ENCODE measurements at regions not wholly inside any gene's neighbourhood (a gene's known extent, or its start where the extent isn't known, plus 50 kb on each side); places are given as distances from the start of the nearest gene placed in this dataset.

DNA sequence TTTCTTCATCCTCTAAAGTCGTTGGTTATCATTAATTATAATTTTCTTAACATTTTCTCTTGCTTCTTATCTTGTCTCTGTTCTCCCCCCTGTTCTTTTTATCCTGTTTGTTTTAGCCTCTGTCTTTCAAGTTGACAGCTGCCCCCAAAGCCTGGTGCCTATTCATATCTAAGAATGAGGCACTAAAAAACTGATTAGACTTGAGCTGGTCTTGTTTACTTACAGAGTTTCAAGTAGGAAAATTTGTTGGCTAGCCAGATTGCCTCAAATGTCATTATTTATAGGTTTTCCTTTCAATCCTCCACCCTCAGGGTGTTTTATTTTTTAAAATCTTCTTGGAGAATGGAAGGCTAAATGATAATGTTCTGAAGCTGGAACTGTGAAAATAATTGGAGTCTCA, 236.0 kb downstream of the UTP18 start:
- intact Hi-C loops (cut with DNase I, micrococcal nuclease), result no loop called here
- ChIA-PET CTCF (interaction anchor here (0.7 kb wide), 1 partner anchor 145 kb away, joined by 3 read pairs; no protein-coding TSS in a partner anchor), POLR2A (no interaction called here)
- H3K36me3 Mint-ChIP-seq (ENCODE audit: low read depth), result no peaks in the 10 kb centered on the region
- no peak overlapping the region for H3K4me3 Mint-ChIP-seq
- H3K9me3 Mint-ChIP-seq (ENCODE audit: low read depth), result no peaks in the 10 kb centered on the region
- no peak for ATAC-seq
- no peak overlapping the region for H3K27ac Mint-ChIP-seq
- no peaks in the 10 kb centered on the region for H3K4me1 Mint-ChIP-seq
- DNase-seq, result no peak
- no peaks in the 10 kb centered on the region for H3K27me3 Mint-ChIP-seq

DNA sequence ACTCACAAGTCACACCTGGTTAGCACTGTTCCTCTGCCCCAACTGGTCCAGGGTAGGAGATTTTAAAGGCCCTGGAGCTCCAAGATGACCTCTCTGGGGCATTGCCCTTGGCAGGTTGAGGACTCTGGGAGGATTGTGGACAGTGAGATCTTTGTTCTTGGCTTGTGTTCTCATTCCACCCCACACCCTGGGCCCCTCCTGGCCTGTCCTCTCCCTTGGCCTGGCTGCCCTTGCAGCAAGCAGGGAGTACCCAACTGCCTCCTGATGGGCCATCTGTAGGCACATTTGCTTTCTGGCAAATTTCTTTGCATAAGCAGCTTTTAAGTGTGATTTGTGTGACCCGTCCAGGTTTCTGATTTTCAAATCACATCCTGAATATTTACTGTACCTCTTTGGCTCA, 239.6 kb downstream of the UTP18 start:
- Mint-ChIP-seq H3K36me3 (ENCODE audit: low read depth) (no peaks in the 10 kb centered on the region), H3K9me3 (ENCODE audit: low read depth) (no peaks in the 10 kb centered on the region), H3K27me3 (peaks cover 3% of the 10 kb centered on the region), H3K4me3 (no peak overlapping the region), H3K27ac (no peak overlapping the region), H3K4me1 (no peaks in the 10 kb centered on the region)
- DNase-seq (no peak), ATAC-seq (no peak)
- intact Hi-C loops (cut with DNase I, micrococcal nuclease), result loop anchor here in 1 of 2 experiments (10.0 kb wide), 1 partner anchor 65 kb away; no protein-coding TSS in a partner anchor
- ChIA-PET POLR2A (no interaction called here), CTCF (interaction anchor here (1.3 kb wide), 1 partner anchor 12 kb away, joined by 3 read pairs; no protein-coding TSS in a partner anchor)

DNA sequence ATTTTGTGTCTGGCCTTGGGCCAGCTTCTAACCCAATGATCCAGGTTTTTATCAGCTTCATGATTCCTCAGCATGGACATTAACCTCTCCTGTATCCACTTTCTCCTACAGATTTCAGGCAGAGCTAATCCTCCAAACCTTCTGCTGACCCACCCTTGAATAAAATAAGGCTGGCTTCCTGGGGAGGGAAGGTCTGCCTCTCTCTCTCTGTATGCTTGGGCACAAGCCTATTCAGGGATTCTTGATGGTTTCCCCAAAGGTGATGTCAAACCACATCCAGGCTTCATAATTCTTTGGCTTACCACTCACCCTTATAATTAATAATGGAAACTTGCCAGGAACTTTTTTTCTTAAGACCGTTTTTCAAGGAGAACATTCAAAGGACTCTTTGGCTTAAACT, 240.1 kb downstream of the UTP18 start:
- Mint-ChIP-seq H3K27ac (no peak overlapping the region), H3K4me1 (no peaks in the 10 kb centered on the region), H3K36me3 (ENCODE audit: low read depth) (no peaks in the 10 kb centered on the region), H3K27me3 (peaks cover 3% of the 10 kb centered on the region), H3K4me3 (no peak overlapping the region), H3K9me3 (ENCODE audit: low read depth) (no peaks in the 10 kb centered on the region)
- DNase-seq (no peak), ATAC-seq (no peak)
- intact Hi-C loops (cut with DNase I, micrococcal nuclease), result loop anchor here in 1 of 2 experiments (10.0 kb wide), 1 partner anchor 64 kb away; no protein-coding TSS in a partner anchor
- ChIA-PET POLR2A (no interaction called here), CTCF (interaction anchor here (1.1 to 1.3 kb wide), 2 partner anchors 13 to 19 kb away, joined by 3 read pairs; no protein-coding TSS in a partner anchor)

DNA sequence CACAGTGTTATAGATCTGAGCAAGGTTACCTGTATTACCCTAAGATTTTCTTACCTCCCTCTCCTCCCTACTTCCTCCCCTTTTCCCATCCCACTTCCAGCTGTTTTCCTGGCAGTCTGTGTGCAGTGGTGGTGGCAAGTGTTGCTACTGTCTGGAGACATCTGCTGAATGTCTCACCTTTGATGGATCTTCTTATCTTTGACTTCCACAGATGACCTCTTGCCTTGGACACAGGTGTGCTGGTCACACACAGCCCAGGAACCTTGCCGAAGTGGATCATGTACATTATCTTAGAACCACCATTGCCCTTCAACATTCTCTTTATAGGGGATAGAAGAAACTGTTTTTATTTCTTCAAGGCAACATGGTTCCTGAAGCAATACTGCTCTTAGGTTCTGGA, 245.1 kb downstream of the UTP18 start:
- Mint-ChIP-seq H3K4me3 (no peak overlapping the region), H3K4me1 (no peaks in the 10 kb centered on the region), H3K36me3 (ENCODE audit: low read depth) (no peaks in the 10 kb centered on the region), H3K9me3 (ENCODE audit: low read depth) (no peaks in the 10 kb centered on the region), H3K27me3 (peaks cover 3% of the 10 kb centered on the region), H3K27ac (no peak overlapping the region)
- CTCF ChIA-PET, result no interaction called here
- DNase-seq (no peak), ATAC-seq (no peak)
- intact Hi-C loops (cut with DNase I, micrococcal nuclease), result loop anchor here in 1 of 2 experiments (10.0 kb wide), 1 partner anchor 59 kb away; no protein-coding TSS in a partner anchor
- POLR2A ChIA-PET, result no interaction called here

DNA sequence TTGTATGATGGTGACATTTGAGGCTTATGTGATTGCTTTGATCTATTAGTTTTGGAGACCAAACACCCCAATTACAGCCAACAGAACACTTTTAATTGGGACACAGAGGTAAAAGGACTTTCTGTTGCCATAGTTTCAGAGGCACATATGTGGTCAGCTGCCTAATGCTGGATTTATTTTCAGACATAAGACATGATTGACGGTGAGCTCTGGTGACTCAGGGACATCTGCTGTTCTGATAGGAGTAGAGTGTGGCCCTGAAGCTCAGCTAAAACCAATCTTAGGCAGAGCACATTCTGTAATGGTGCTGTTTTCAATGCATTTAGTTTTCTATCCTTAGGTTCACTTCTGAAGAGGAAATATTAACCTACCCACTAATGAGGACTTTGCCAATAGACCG, 247.1 kb downstream of the UTP18 start:
- ChIA-PET CTCF (interaction anchor here (0.8 kb wide), 1 partner anchor 725 kb away, joined by 3 read pairs; no protein-coding TSS in a partner anchor), POLR2A (interaction anchor here (0.7 kb wide), 1 partner anchor 204 kb away, joined by 6 read pairs; no protein-coding TSS in a partner anchor)
- no peaks in the 10 kb centered on the region for H3K36me3 Mint-ChIP-seq (ENCODE audit: low read depth)
- peaks cover 2% of the 10 kb centered on the region for H3K4me1 Mint-ChIP-seq
- H3K9me3 Mint-ChIP-seq (ENCODE audit: low read depth), result no peaks in the 10 kb centered on the region
- H3K27me3 Mint-ChIP-seq, result peaks cover 3% of the 10 kb centered on the region
- no peak overlapping the region for H3K4me3 Mint-ChIP-seq
- H3K27ac Mint-ChIP-seq, result no peak overlapping the region
- DNase-seq (no peak), ATAC-seq (no peak)
- intact Hi-C loops (cut with DNase I, micrococcal nuclease), result loop anchor here in 1 of 2 experiments (10.0 kb wide), 1 partner anchor 57 kb away; no protein-coding TSS in a partner anchor

DNA sequence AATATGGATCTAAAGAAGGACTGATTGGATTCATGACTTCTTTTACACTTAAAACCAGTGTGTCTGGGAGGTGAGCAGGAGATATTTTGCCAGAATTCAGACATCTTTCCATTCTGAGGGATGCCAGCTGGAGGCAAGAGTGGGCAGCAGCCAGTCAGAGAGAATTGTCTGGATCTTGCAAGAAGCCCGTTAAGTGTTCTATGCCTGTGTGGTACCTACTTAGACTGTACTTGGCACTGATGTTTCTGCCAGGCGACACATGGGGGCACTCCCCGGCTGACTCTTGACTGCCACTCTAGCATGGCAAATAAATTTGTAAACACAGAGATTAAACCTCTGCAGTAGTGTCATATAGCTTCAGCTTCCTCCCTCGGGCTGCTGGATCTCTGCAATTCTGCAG, 247.7 kb downstream of the UTP18 start:
- ChIA-PET POLR2A (no interaction called here), CTCF (no interaction called here)
- Mint-ChIP-seq H3K27ac (no peak overlapping the region), H3K4me1 (peaks cover 4% of the 10 kb centered on the region), H3K4me3 (no peak overlapping the region), H3K36me3 (ENCODE audit: low read depth) (no peaks in the 10 kb centered on the region), H3K27me3 (peaks cover 3% of the 10 kb centered on the region), H3K9me3 (ENCODE audit: low read depth) (no peaks in the 10 kb centered on the region)
- ATAC-seq (no peak), DNase-seq (no peak)
- intact Hi-C loops (cut with DNase I, micrococcal nuclease), result loop anchor here in 1 of 2 experiments (10.0 kb wide), 1 partner anchor 57 kb away; no protein-coding TSS in a partner anchor

DNA sequence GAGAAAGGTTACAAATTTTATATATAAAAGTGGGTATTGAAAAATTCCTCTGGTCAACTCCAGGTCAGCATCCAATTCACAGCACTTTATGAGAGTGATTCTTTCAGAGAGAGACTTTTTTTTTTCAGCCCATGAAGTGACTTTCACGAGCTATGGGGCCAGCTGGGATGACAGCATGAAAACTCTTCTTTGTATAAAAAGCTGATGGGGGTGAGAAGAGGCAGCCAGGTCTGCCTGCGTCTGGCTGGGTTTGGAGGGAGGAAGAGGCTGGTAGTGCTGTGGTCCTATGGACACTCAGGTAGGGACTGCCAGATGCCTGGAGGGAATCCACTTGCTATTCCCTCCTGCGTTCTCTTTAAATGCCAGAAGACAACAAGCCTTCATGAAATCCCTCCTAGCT, 250.6 kb downstream of the UTP18 start:
- Mint-ChIP-seq H3K4me3 (no peak overlapping the region), H3K27me3 (no peaks in the 10 kb centered on the region), H3K27ac (no peak overlapping the region), H3K36me3 (ENCODE audit: low read depth) (no peaks in the 10 kb centered on the region), H3K4me1 (peaks cover 4% of the 10 kb centered on the region), H3K9me3 (ENCODE audit: low read depth) (no peaks in the 10 kb centered on the region)
- intact Hi-C loops (cut with DNase I, micrococcal nuclease), result no loop called here
- DNase-seq, result no peak
- CTCF ChIA-PET, result interaction anchor here (1.4 kb wide), 1 partner anchor 49 kb away, joined by 3 read pairs; no protein-coding TSS in a partner anchor
- ATAC-seq, result no peak
- POLR2A ChIA-PET, result no interaction called here

DNA sequence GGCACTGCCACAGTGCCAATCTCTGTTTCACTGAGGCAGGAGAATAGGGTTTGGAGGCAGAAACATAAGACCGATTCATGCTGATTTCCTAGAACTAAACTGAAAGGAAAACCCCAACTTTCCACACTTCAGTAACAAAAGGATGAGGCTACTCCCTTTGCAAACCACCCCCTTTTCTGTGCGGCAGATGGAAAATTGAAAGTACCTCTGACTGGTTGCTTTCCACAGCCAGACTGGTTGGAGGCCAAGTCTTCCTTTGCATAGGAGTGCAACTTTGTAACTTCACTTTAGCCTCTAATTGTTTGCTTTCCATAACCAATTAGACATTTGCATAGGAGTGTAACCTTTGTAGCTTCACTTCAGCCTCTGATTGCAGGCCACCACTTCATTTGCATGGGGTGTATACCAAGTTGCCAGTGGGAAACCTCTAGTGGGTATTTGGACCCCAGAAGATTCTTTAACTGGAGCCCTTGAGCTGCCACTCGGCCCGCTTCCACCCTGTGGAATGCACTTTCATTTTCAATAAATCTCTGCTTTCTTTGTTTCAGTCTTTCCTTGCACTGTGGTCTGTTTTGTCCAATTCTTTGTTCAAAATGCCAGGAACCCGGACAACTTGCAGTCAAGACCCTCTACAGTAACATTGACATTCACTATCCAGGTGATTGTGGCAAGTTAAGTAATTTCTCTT, 252.0 kb downstream of the UTP18 start:
- DNase-seq (no peak), ATAC-seq (no peak)
- Mint-ChIP-seq H3K9me3 (ENCODE audit: low read depth) (no peaks in the 10 kb centered on the region), H3K36me3 (ENCODE audit: low read depth) (no peaks in the 10 kb centered on the region), H3K27ac (no peak overlapping the region), H3K27me3 (no peaks in the 10 kb centered on the region), H3K4me3 (no peak overlapping the region), H3K4me1 (peaks cover 4% of the 10 kb centered on the region)
- POLR2A ChIA-PET, result no interaction called here
- CTCF ChIA-PET, result no interaction called here
- intact Hi-C loops (cut with DNase I, micrococcal nuclease), result no loop called here

DNA sequence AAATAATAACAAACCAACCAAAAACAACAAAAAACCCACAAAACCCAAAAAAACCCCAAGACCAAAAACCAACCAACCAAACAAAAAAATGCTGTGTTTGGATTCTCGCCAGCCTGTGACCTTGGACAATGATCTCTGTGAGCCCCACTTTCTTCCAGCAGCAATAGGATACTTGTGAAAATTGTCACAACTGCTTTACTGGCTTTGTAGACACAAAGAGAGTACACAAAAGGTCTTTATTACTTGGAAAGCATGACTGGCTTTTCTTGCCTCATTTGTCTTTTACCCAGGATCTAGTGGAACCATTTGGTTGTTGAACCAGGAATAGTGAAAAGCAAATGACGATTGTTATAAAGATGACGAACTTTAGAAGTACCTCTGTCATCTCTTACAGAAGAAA, 256.6 kb downstream of the UTP18 start:
- CTCF ChIA-PET, result interaction anchor here (0.7 to 0.9 kb wide), 2 partner anchors 13 to 808 kb away, joined by 4 read pairs; no protein-coding TSS in a partner anchor
- Mint-ChIP-seq H3K27ac (no peak overlapping the region), H3K27me3 (peaks cover 2% of the 10 kb centered on the region), H3K36me3 (ENCODE audit: low read depth) (no peaks in the 10 kb centered on the region), H3K4me1 (peaks cover 2% of the 10 kb centered on the region), H3K9me3 (ENCODE audit: low read depth) (no peaks in the 10 kb centered on the region), H3K4me3 (no peak overlapping the region)
- DNase-seq (no peak), ATAC-seq (no peak)
- POLR2A ChIA-PET, result no interaction called here
- intact Hi-C loops (cut with DNase I, micrococcal nuclease), result no loop called here

DNA sequence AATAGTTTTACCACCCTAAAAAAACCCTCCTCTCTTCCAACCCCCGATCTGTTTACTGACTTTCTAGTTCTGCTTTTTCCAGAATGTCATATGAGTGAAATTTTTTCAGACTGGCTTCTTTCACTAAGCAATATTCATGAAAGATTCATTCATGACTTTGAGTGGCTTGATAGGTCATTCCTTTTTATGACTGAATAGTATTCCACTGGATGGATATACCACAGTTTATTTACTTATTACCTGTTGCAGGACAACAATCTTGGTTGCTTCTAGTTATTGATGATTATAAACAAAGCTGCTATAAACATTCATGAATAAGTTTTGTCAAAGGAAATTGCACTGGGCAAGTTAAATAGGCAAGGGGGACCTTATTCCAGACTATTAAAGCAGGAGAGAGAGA, 264.2 kb downstream of the UTP18 start:
- Mint-ChIP-seq H3K4me3 (no peak overlapping the region), H3K27ac (no peak overlapping the region), H3K4me1 (no peaks in the 10 kb centered on the region), H3K27me3 (peaks cover 15% of the 10 kb centered on the region), H3K9me3 (ENCODE audit: low read depth) (no peaks in the 10 kb centered on the region), H3K36me3 (ENCODE audit: low read depth) (no peaks in the 10 kb centered on the region)
- DNase-seq (no peak), ATAC-seq (no peak)
- ChIA-PET CTCF (interaction anchor here (0.6 kb wide), 1 partner anchor 159 kb away, joined by 3 read pairs; no protein-coding TSS in a partner anchor), POLR2A (no interaction called here)
- intact Hi-C loops (cut with DNase I, micrococcal nuclease), result no loop called here

DNA sequence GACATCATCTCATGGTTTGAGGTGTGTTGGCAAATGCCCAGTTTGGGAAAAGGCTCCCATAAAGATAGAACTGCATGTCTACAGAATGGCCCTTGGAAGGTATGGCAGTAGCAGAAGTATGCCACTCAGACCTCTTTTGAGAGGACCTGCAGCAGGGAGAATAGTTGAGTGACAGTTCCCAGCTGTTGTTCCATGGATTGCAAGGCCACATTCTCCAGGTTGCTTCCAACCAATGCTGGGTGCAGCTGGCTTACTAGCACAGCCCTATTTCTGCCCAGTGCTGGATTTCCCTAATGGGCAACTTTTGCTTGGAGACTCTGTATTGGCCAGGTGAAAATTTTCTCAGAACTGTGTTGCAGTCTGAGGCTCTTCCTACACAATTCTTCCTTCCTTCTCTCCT, 266.2 kb downstream of the UTP18 start:
- ATAC-seq (no peak), DNase-seq (no peak)
- H3K4me1 Mint-ChIP-seq, result no peaks in the 10 kb centered on the region
- ChIA-PET POLR2A (no interaction called here), CTCF (no interaction called here)
- no peak overlapping the region for H3K27ac Mint-ChIP-seq
- intact Hi-C loops (cut with DNase I, micrococcal nuclease), result no loop called here
- H3K27me3 Mint-ChIP-seq, result peaks cover 16% of the 10 kb centered on the region
- H3K4me3 Mint-ChIP-seq, result no peak overlapping the region
- H3K36me3 Mint-ChIP-seq (ENCODE audit: low read depth), result no peaks in the 10 kb centered on the region
- H3K9me3 Mint-ChIP-seq (ENCODE audit: low read depth), result no peaks in the 10 kb centered on the region

Data from activated CD4-positive, alpha-beta T cell treated with anti-CD3 and anti-CD28 coated beads for 36 hours (primary cell).